ENCODE measurements at regions not wholly inside any gene's neighbourhood (a gene's known extent, or its start where the extent isn't known, plus 50 kb on each side); places are given as distances from the start of the nearest gene placed in this dataset.

DNA sequence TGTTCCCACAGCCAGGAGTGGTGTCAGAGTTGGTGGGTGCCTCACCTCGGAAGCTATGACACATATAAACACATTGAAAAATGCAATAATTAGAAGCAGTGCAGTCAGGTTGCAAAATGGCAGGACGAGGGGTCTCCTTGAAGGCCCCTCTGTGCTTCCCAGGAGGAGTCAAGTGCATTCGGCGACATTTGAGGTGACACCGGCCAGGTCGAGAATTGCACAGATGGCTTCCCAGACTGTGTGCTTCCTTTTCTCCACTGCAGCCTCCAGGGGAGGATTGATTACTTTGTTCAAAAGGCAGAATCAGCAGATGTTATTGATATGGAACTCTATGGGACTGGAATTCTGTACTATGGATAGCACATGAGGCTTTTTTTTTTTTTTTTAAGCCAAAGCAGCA lies 163.2 kb downstream of the MINAR1 start:
- TF ChIP-seq POLR2A (IDR thresholded peaks at IDR 0.05; ENCODE audit: low read length) (no peak), GATA1 (IDR thresholded peaks at IDR 0.05; ENCODE audit: low read depth, low read length) (no peak)
